NOMO-1 (cell line): ENCODE measurements at regions not wholly inside any gene's neighbourhood (a gene's known extent, or its start where the extent isn't known, plus 50 kb on each side); places are given as distances from the start of the nearest gene placed in this dataset.
A peak's percentile ranks its signal among the peaks of the same experiment; 100 is the strongest.

ENCODE experiments used
- DNase-seq, 2 experiments: peaks; one replicate each; lab custom pipeline; 2025; ENCODE audit not compliant: unreplicated experiment in 2 of 2; lab: John Stamatoyannopoulos, UW

GRCh38 chr3:34844323-34844620 lies 795.1 kb upstream of the ARPP21 start:
- DNase-seq: no peak

GRCh38 chr3:34851137-34851536 lies 788.2 kb upstream of the ARPP21 start:
- DNase-seq: no peak

GRCh38 chr3:34852844-34853439 lies 786.4 kb upstream of the ARPP21 start:
- DNase-seq: no peak

- no peak for DNase-seq
Observed at GRCh38 chr3:34856081-34856947, 783.0 kb upstream of the ARPP21 start.

GRCh38 chr3:34858067-34858660 lies 781.2 kb upstream of the ARPP21 start:
- no peak for DNase-seq

- DNase-seq: no peak
Observed at GRCh38 chr3:34859746-34860145, 779.6 kb upstream of the ARPP21 start.

GRCh38 chr3:34862456-34862855 lies 776.9 kb upstream of the ARPP21 start:
- no peak for DNase-seq

- DNase-seq: peak; percentile 45 to 71
Observed at GRCh38 chr3:34863485-34863884, 775.8 kb upstream of the ARPP21 start.

- no peak for DNase-seq
Observed at GRCh38 chr3:34864011-34864410, 775.3 kb upstream of the ARPP21 start.

- no peak for DNase-seq
Observed at GRCh38 chr3:34865346-34865745, 774.0 kb upstream of the ARPP21 start.

- DNase-seq: no peak
Observed at GRCh38 chr3:34868935-34869334, 770.4 kb upstream of the ARPP21 start.

- no peak for DNase-seq
Observed at GRCh38 chr3:34869696-34870095, 769.6 kb upstream of the ARPP21 start.

- no peak for DNase-seq
Observed at GRCh38 chr3:34872406-34872805, 766.9 kb upstream of the ARPP21 start.

- no peak for DNase-seq
Observed at GRCh38 chr3:34876997-34877396, 762.3 kb upstream of the ARPP21 start.

GRCh38 chr3:34878488-34878887 lies 760.8 kb upstream of the ARPP21 start:
- DNase-seq: no peak

- DNase-seq: no peak
Observed at GRCh38 chr3:34881026-34881425, 758.3 kb upstream of the ARPP21 start.

- DNase-seq: no peak
Observed at GRCh38 chr3:34882764-34883163, 756.6 kb upstream of the ARPP21 start.

GRCh38 chr3:34884007-34884406 lies 755.3 kb upstream of the ARPP21 start:
- DNase-seq: no peak

- no peak for DNase-seq
Observed at GRCh38 chr3:34886443-34886842, 752.9 kb upstream of the ARPP21 start.

- DNase-seq: no peak
Observed at GRCh38 chr3:34889641-34890040, 749.7 kb upstream of the ARPP21 start.

GRCh38 chr3:34890247-34890646 lies 749.1 kb upstream of the ARPP21 start:
- DNase-seq: no peak

- no peak for DNase-seq
Observed at GRCh38 chr3:34891941-34892340, 747.4 kb upstream of the ARPP21 start.
